ENCODE measurements at regions not wholly inside any gene's neighbourhood (a gene's known extent, or its start where the extent isn't known, plus 50 kb on each side); places are given as distances from the start of the nearest gene placed in this dataset.
"Not testable (repeated sequence)": the region's sequence is repeated elsewhere in the genome, so short reads cannot be mapped to it uniquely, and the experiment has no call there.

DNA sequence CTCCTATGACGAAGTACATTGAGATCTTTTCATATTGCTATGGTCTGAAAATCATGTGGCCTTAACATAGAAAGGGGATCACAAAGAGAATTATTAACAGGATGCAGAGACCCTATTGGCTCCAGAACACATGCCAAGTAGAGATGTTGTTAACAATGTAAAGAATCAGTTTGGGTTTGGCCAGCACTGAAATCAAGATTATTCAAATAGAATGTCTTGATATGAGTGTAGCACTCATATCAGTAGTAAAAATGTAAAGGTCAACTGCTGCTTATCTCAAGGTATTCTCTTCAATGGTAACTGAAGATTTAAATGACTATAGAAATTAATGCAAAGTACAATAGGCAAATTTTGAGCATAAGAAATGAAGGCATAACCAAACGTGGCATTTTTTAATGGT is 262.8 kb downstream of the PTH2R start:
- CTCF ChIA-PET = no interaction called here
- TF ChIP-seq ARNT (IDR thresholded peaks at IDR 0.05) (no peak), HDGF (IDR thresholded peaks at IDR 0.05; ENCODE audit: borderline replicate concordance) (no peak), FOXM1 (IDR thresholded peaks at IDR 0.05; ENCODE audit: borderline replicate concordance) (no peak), FOXA1 (IDR thresholded peaks at IDR 0.05) (no peak), ELF4 (IDR thresholded peaks at IDR 0.05) (no peak), NFRKB (IDR thresholded peaks at IDR 0.05) (no peak), LEF1 (IDR thresholded peaks at IDR 0.05; ENCODE audit: borderline replicate concordance) (no peak), TARDBP (IDR thresholded peaks at IDR 0.05) (no peak), CTBP1 (IDR thresholded peaks at IDR 0.05; ENCODE audit: borderline replicate concordance) (no peak)
- POLR2A ChIA-PET = no interaction called here

DNA sequence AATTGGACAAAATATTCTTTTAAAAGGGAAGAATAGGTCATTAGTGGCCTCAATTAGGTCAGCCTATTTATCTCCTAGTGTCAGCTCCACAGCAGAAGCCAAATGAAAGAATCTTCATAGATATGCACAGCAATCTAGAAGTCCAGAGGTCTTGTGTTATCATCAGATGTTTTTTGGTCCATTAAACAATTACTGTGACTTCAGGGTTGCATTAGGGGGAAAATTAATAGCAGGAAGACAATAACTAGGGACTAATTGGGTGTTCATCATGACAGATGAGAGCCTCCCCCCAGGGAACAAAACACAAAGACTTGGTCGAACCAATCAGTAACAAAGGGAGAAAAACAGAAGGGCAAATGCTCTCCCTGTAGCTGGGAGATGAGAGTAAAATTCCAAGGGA is 264.7 kb downstream of the PTH2R start:
- CTCF ChIA-PET = no interaction called here
- POLR2A ChIA-PET = no interaction called here
- TF ChIP-seq ZNF384 (IDR thresholded peaks at IDR 0.05) = no peak
- no peak for DNase-seq (ENCODE audit: extremely low spot score)

More for the DNA sequence above, 262.8 kb downstream of the PTH2R start:
- no peak for DNase-seq (ENCODE audit: extremely low spot score)

DNA sequence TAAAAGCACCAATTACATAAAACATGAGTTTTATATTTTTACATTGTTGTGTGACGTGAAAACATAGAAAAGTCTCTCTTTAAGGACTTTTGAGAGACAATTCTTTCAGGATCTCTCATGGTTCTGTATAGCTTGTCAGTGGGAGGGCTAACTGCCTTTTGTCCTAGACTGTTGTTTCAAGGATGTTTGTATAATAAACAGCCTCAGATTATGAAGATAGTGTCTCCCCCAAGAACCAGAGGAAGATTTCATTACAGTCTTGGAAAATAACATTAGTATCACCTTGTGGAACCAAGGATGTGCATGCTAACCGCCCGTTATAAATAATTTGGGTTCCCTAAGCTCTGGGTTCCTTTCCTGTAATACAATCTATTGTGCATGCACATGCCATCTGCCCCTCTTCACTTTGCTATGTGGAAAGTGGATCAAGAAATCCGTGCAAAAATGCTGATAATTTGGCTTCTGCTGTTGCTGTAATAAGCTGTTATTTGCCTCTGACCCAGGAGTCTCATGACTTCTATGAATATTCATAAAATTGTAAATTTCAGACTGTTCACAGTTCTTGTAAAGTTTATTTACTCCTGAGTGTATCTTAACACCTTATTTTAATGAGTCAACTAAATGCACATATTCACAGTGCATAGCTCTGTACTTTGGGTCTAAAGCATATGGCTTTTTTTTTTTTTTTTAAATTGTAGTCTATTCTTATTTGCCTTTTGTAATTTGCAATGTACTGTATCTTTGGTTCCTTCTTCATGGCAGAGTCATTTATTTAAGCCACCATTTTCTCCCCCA is 265.5 kb downstream of the PTH2R start:
- ChIA-PET POLR2A (no interaction called here), CTCF (no interaction called here)
- TF ChIP-seq LEF1 (IDR thresholded peaks at IDR 0.05; ENCODE audit: borderline replicate concordance) = no peak
- TF ChIP-seq FOXM1 (IDR thresholded peaks at IDR 0.05; ENCODE audit: borderline replicate concordance) = no peak
- TF ChIP-seq TARDBP (IDR thresholded peaks at IDR 0.05) = no peak
- no peak for TF ChIP-seq FOXK2 (IDR thresholded peaks at IDR 0.05)
- TF ChIP-seq ZNF384 (IDR thresholded peaks at IDR 0.05) = no peak
- no peak for TF ChIP-seq SUZ12 (IDR thresholded peaks at IDR 0.05)
- no peak for TF ChIP-seq CTBP1 (IDR thresholded peaks at IDR 0.05; ENCODE audit: borderline replicate concordance)
- no peak for TF ChIP-seq FOXA1 (IDR thresholded peaks at IDR 0.05)
- TF ChIP-seq, protein P1, sequence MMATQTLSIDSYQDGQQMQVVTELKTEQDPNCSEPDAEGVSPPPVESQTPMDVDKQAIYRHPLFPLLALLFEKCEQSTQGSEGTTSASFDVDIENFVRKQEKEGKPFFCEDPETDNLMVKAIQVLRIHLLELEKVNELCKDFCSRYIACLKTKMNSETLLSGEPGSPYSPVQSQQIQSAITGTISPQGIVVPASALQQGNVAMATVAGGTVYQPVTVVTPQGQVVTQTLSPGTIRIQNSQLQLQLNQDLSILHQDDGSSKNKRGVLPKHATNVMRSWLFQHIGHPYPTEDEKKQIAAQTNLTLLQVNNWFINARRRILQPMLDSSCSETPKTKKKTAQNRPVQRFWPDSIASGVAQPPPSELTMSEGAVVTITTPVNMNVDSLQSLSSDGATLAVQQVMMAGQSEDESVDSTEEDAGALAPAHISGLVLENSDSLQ (IDR thresholded peaks at IDR 0.05) = no peak
- no peak for TF ChIP-seq ELF4 (IDR thresholded peaks at IDR 0.05)
- TF ChIP-seq NFRKB (IDR thresholded peaks at IDR 0.05) = no peak
- TF ChIP-seq L3MBTL2 (conservative IDR thresholded peaks at IDR 0.05) = no peak
- no peak for TF ChIP-seq SP1 (IDR thresholded peaks at IDR 0.05)
- no peak for TF ChIP-seq ARNT (IDR thresholded peaks at IDR 0.05)
- TF ChIP-seq HDGF (IDR thresholded peaks at IDR 0.05; ENCODE audit: borderline replicate concordance) = no peak
- TF ChIP-seq BHLHE40 (IDR thresholded peaks at IDR 0.05; ENCODE audit: borderline replicate concordance) = no peak
- DNase-seq (ENCODE audit: extremely low spot score) = no peak

DNA sequence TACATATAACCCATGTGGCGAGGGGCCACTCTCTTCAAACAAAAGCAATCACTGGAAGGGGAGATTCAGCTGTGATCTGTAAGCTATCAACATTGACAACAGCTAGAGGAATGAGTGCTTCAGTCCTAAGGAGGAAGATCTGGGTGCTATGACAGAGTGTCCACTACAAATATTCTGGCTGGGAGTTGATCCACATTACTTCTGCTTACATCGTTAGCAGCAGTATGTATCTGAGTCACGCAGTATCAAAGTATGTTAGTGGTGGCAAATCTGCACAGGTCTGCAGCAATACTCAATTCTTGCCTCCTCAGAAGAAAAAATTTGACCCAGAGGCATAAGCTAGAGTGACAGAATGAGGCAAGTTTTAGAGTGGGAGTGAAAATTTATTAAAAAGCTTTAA is 267.0 kb downstream of the PTH2R start:
- TF ChIP-seq FOXK2 (IDR thresholded peaks at IDR 0.05) = no peak
- CTCF ChIA-PET = no interaction called here
- POLR2A ChIA-PET = no interaction called here
- DNase-seq (ENCODE audit: extremely low spot score) = no peak

DNA sequence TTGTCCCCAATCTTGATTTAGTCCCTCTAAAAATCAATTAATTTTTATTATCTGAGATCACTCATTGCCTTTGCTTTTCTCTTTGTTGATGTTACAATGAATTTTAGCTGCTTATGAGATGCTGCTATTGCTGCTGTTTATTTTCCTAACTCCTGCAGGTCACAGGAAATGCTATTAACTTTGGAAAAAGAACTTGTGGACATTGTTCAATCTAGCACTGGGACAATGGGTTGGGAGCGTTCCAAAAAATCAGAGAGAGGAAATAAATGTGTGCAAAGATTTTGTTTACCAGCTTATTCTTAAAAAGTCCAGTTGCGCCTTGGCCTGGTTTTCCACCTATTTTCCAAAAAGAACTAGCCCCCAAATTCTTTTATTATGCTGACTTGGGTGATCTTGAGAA is 268.3 kb downstream of the PTH2R start:
- TF ChIP-seq FOXM1 (IDR thresholded peaks at IDR 0.05; ENCODE audit: borderline replicate concordance) (no peak), ARNT (IDR thresholded peaks at IDR 0.05) (no peak), HDGF (IDR thresholded peaks at IDR 0.05; ENCODE audit: borderline replicate concordance) (no peak), L3MBTL2 (conservative IDR thresholded peaks at IDR 0.05) (no peak), LEF1 (IDR thresholded peaks at IDR 0.05; ENCODE audit: borderline replicate concordance) (no peak), FOXK2 (IDR thresholded peaks at IDR 0.05) (no peak), TARDBP (IDR thresholded peaks at IDR 0.05) (no peak), ZNF384 (IDR thresholded peaks at IDR 0.05) (no peak)
- ChIA-PET CTCF (no interaction called here), POLR2A (no interaction called here)
- no peak for DNase-seq (ENCODE audit: extremely low spot score)

DNA sequence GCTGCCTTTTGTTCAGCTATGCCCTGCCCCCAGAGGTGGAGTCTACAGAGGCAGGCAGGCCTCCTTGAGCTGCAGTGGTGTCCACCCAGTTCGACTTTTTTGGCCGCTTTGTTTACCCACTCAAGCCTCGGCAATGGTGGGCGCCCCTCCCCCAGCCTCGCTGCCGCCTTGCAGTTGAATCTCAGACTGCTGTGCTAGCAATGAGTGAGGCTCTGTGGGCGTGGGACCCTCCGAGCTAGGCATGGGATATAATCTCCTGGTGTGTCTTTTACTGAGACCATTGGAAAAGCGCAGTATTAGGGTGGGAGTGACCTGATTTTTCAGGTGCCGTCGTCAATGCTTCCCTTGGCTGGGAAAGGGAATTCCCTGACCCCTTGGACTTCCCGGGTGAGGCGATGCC is 279.3 kb downstream of the PTH2R start:
- CTCF ChIA-PET; DNase-seq (ENCODE audit: extremely low spot score); POLR2A ChIA-PET: not testable (repeated sequence)

DNA sequence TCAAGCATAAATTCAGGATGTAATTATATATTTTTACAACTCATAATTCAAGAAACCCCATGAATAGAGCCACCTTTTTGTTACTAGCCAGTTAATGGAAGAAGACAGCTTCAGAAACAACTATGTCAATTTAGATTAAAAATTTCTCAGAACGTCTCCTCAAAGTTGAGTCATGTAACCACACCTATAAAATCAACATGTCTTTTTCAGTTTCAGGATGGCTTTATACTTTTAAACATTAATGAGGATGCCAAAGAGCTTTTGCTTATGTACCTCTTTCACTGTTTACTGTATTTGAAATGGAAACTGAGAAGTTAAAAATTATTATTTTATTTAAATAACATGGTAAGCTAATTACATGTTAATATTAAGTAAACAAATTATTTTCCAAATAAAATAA is 280.1 kb downstream of the PTH2R start:
- CTCF ChIA-PET = no interaction called here

DNA sequence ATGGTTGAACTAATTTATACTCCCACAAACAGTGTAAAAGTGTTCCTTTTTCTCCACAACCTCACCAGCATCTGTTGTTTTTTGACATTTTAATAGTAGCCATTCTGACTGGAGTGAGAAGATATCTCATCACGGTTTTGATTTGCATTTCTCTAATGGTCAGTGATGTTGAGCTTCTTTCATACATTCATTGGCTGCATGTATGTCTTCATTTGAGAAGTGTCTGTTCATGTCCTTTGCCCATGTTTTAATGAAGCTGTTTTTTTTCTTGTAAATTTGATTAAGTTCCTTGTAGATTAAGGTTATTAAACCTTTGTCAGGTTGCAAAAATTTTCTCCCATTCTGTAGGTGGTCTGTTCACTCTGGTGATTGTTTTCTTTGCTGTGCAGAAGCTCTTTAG is 281.1 kb downstream of the PTH2R start:
- CTCF ChIA-PET; DNase-seq (ENCODE audit: extremely low spot score); POLR2A ChIA-PET: not testable (repeated sequence)

More for the DNA sequence above, 280.1 kb downstream of the PTH2R start:
- DNase-seq (ENCODE audit: extremely low spot score) = no peak
- POLR2A ChIA-PET = no interaction called here
- TF ChIP-seq L3MBTL2 (conservative IDR thresholded peaks at IDR 0.05) = no peak
- TF ChIP-seq CTBP1 (IDR thresholded peaks at IDR 0.05; ENCODE audit: borderline replicate concordance) = no peak
- TF ChIP-seq, protein P1 (IDR thresholded peaks at IDR 0.05) = no peak
- no peak for TF ChIP-seq TARDBP (IDR thresholded peaks at IDR 0.05)
- TF ChIP-seq LEF1 (IDR thresholded peaks at IDR 0.05; ENCODE audit: borderline replicate concordance) = no peak
- TF ChIP-seq ZNF384 (IDR thresholded peaks at IDR 0.05) = no peak
- no peak for TF ChIP-seq BHLHE40 (IDR thresholded peaks at IDR 0.05; ENCODE audit: borderline replicate concordance)
- TF ChIP-seq NFRKB (IDR thresholded peaks at IDR 0.05) = no peak
- TF ChIP-seq SUZ12 (IDR thresholded peaks at IDR 0.05) = no peak
- no peak for TF ChIP-seq HDGF (IDR thresholded peaks at IDR 0.05; ENCODE audit: borderline replicate concordance)
- no peak for TF ChIP-seq FOXM1 (IDR thresholded peaks at IDR 0.05; ENCODE audit: borderline replicate concordance)
- no peak for TF ChIP-seq FOXA1 (IDR thresholded peaks at IDR 0.05)
- no peak for TF ChIP-seq ARNT (IDR thresholded peaks at IDR 0.05)
- no peak for TF ChIP-seq ELF4 (IDR thresholded peaks at IDR 0.05)
- no peak for TF ChIP-seq SP1 (IDR thresholded peaks at IDR 0.05)
- no peak for TF ChIP-seq FOXK2 (IDR thresholded peaks at IDR 0.05)
